ENCODE measurements at regions not wholly inside any gene's neighbourhood (a gene's known extent, or its start where the extent isn't known, plus 50 kb on each side); places are given as distances from the start of the nearest gene placed in this dataset.

DNA sequence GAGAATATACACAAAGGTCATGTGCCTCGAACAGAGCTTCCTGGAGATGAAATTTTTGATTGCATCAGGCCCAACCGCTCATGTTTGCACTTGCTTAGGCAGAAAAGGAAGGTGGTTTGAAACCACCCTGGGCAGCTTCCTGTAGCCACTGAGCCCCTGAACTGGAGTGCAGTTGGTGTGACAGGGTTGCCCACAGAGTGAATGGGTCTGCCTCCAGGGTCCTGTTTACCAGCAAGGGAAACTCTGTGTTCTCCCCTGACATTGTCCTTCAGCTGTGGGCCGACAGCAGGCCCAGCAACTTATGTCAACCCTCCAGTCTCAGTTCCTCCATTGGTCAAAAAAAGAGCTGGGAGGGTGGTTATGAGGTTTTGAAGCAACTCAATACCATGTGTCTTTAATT is 289.6 kb downstream of the KIF4B start:
- TF ChIP-seq, protein P1, sequence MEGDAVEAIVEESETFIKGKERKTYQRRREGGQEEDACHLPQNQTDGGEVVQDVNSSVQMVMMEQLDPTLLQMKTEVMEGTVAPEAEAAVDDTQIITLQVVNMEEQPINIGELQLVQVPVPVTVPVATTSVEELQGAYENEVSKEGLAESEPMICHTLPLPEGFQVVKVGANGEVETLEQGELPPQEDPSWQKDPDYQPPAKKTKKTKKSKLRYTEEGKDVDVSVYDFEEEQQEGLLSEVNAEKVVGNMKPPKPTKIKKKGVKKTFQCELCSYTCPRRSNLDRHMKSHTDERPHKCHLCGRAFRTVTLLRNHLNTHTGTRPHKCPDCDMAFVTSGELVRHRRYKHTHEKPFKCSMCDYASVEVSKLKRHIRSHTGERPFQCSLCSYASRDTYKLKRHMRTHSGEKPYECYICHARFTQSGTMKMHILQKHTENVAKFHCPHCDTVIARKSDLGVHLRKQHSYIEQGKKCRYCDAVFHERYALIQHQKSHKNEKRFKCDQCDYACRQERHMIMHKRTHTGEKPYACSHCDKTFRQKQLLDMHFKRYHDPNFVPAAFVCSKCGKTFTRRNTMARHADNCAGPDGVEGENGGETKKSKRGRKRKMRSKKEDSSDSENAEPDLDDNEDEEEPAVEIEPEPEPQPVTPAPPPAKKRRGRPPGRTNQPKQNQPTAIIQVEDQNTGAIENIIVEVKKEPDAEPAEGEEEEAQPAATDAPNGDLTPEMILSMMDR (IDR thresholded peaks at IDR 0.05; ENCODE audit: borderline replicate concordance, extremely low read depth, low read length, poor library complexity, severe bottlenecking), result no peak
- TF ChIP-seq EZH2 (IDR thresholded peaks at IDR 0.05; ENCODE audit: borderline replicate concordance, low read depth, low read length, severe bottlenecking), result no peak

Data from DND-41 (cell line).